Ovary (tissue), 7 donors: ENCODE measurements at regions not wholly inside any gene's neighbourhood (a gene's known extent, or its start where the extent isn't known, plus 50 kb on each side); places are given as distances from the start of the nearest gene placed in this dataset.

ENCODE experiments used
- DNase-seq, 5 donors: peaks; one replicate each; pipeline ENCODE4 v3.0.0-alpha.2; 2019 to 2020
- H3K27ac ChIP-seq, 2 donors: fragments of 200-600 bp; one replicate each; pipeline versions ENCODE4 v1.5.1 to v1.8.0; 2019 to 2022
- H3K27me3 ChIP-seq: fragments of 200-600 bp; one replicate; pipeline ENCODE4 v1.8.0; 2022
- H3K36me3 ChIP-seq: fragments of 200-600 bp; sonication (generic); one replicate; pipeline ENCODE4 v1.5.1; 2019
- H3K4me1 ChIP-seq: one replicate; pipeline ENCODE4 v1.8.1; 2013; ENCODE audit warnings: mild to moderate bottlenecking, moderate library complexity; ENCODE audit not compliant: insufficient read depth
- H3K4me3 ChIP-seq: fragments of 200-600 bp; sonication (generic); one replicate; pipeline ENCODE4 v1.5.1; 2017
- H3K9me3 ChIP-seq, 2 donors: fragments of 200-600 bp in 1 of 2; sonication (generic) in 1 of 2; one replicate each; pipeline versions ENCODE4 v1.5.1 to v1.8.1; 2013 to 2019; ENCODE audit warnings: mild to moderate bottlenecking in 1 of 2, moderate library complexity in 1 of 2
- CTCF ChIP-seq, 3 donors: fragments of 450-650 bp in 2 of 3; fragments of 200-600 bp in 1 of 3; IDR thresholded peaks; one replicate each; pipeline versions ENCODE4 v1.5.1 to v1.8.0; 2016 to 2022; ENCODE audit warnings: antibody characterized with exemption in 3 of 3, mild to moderate bottlenecking in 1 of 3
- EP300 ChIP-seq: sonication (generic); formaldehyde crosslinking; IDR thresholded peaks from one replicate; pipeline ENCODE4 v1.6.1; 2017; ENCODE audit warnings: antibody characterized with exemption
- POLR2A ChIP-seq: fragments of 450-650 bp; IDR thresholded peaks from one replicate; pipeline ENCODE4 v1.6.1; 2017; ENCODE audit warnings: antibody characterized with exemption, mild to moderate bottlenecking, moderate library complexity
- WGBS, 3 donors: extraction: QIAGEN DNeasy Blood & Tissue Kit in 1 of 3; methylation state at CpG; one replicate each; pipeline versions ENCODE4 v1.1.5 to v1.1.7; 2013 to 2017; 5-methylcytosine and 5-hydroxymethylcytosine counted together
- intact Hi-C, 4 donors: fragments of 100-400 bp; cut with DNase I; formaldehyde crosslinking; loops; one replicate each; pipeline versions ENCODE4 v1.11.0 to v1.15.1; 2022 to 2023
- donor health status: DM: no; HTN: no; CAD: no; lungs with moderate emphysema.
- donor health status: DM: no; HTN: no; CAD: no.
- donor health status: Bipolar disorder and iron deficiency.
- donor health status: DM: no; HTN: no; CAD: no.
- donor health status: DM: yes; HTN: yes; CAD: no.

- no peak overlapping the region for H3K4me3 ChIP-seq
- intact Hi-C loops = no loop called here
- H3K27ac ChIP-seq = no peak overlapping the region
- TF ChIP-seq POLR2A = no peak
- TF ChIP-seq CTCF (IDR thresholded peaks at IDR 0.05) = no peak
- TF ChIP-seq EP300 = no peak
- no peaks in the 10 kb centered on the region for H3K36me3 ChIP-seq
- no peak for DNase-seq
- H3K27me3 ChIP-seq = no peaks in the 10 kb centered on the region
- H3K4me1 ChIP-seq = no peaks in the 10 kb centered on the region
- no peaks in the 10 kb centered on the region for H3K9me3 ChIP-seq
Measured at GRCh38 chr5:15374886-15375285, 125.1 kb upstream of the FBXL7 start.

GRCh38 chr5:15373151-15373550, 126.8 kb upstream of the FBXL7 start:
- H3K27ac ChIP-seq = no peak overlapping the region
- no peaks in the 10 kb centered on the region for H3K36me3 ChIP-seq
- no peak overlapping the region for H3K4me3 ChIP-seq
- no peak for DNase-seq
- intact Hi-C loops = no loop called here
- H3K4me1 ChIP-seq = no peaks in the 10 kb centered on the region
- TF ChIP-seq EP300 (no peak), POLR2A (no peak), CTCF (IDR thresholded peaks at IDR 0.05) (no peak)
- H3K27me3 ChIP-seq = no peaks in the 10 kb centered on the region
- no peaks in the 10 kb centered on the region for H3K9me3 ChIP-seq

GRCh38 chr5:15371184-15371583, 128.8 kb upstream of the FBXL7 start:
- H3K4me3 ChIP-seq = no peak overlapping the region
- no peaks in the 10 kb centered on the region for H3K27me3 ChIP-seq
- no peak for DNase-seq
- H3K27ac ChIP-seq = no peak overlapping the region
- no peaks in the 10 kb centered on the region for H3K9me3 ChIP-seq
- intact Hi-C loops = no loop called here
- TF ChIP-seq EP300 (no peak), POLR2A (no peak), CTCF (IDR thresholded peaks at IDR 0.05) (no peak)
- WGBS, 3 donors = 7 to 9% (median 8%) methylated on average over 3 of the region's 3 CpGs
- no peaks in the 10 kb centered on the region for H3K36me3 ChIP-seq
- peaks cover 2% of the 10 kb centered on the region for H3K4me1 ChIP-seq

- intact Hi-C loops = no loop called here
- Histone ChIP-seq H3K4me1 (peaks cover 2% of the 10 kb centered on the region), H3K27me3 (no peaks in the 10 kb centered on the region), H3K27ac (no peak overlapping the region), H3K36me3 (no peaks in the 10 kb centered on the region), H3K4me3 (no peak overlapping the region), H3K9me3 (no peaks in the 10 kb centered on the region)
- WGBS, 3 donors = 90 to 100% (median 97%) methylated on average over 2 of the region's 2 CpGs
- no peak for TF ChIP-seq EP300
- no peak for DNase-seq
Measured at GRCh38 chr5:15368835-15369234, 131.1 kb upstream of the FBXL7 start.

- intact Hi-C loops = no loop called here
- Histone ChIP-seq H3K27ac (no peak overlapping the region), H3K27me3 (no peaks in the 10 kb centered on the region), H3K9me3 (no peaks in the 10 kb centered on the region), H3K4me3 (no peak overlapping the region), H3K36me3 (no peaks in the 10 kb centered on the region), H3K4me1 (peaks cover 2% of the 10 kb centered on the region)
- WGBS, 3 donors = 94 to 99% (median 96%) methylated on average over 3 of the region's 3 CpGs
- TF ChIP-seq POLR2A (no peak), EP300 (no peak), CTCF (IDR thresholded peaks at IDR 0.05) (no peak)
- no peak for DNase-seq
Measured at GRCh38 chr5:15367489-15367888, 132.5 kb upstream of the FBXL7 start.
